Mammary epithelial cell (primary cell): ENCODE measurements at regions not wholly inside any gene's neighbourhood (a gene's known extent, or its start where the extent isn't known, plus 50 kb on each side); places are given as distances from the start of the nearest gene placed in this dataset.

Experiments used
- EZH2 ChIP-seq: IDR thresholded peaks from 2 replicates; pipeline ENCODE4 v1.6.1; 2012; ENCODE audit warnings: low read length, inconsistent platforms, borderline replicate concordance
- TF ChIP-seq, protein P1 (sequence below), 2 donors: IDR thresholded peaks in 1 of 2; conservative IDR thresholded peaks in 1 of 2; 2 replicates each; pipeline ENCODE4 v1.5.1; 2011 to 2012; ENCODE audit warnings: inconsistent platforms in 2 of 2, low read length in 2 of 2, mild to moderate bottlenecking in 2 of 2, control low read depth in 1 of 2, low read depth in 1 of 2; ENCODE audit not compliant: insufficient read depth in 1 of 2; ENCODE audit errors: extremely low read depth in 1 of 2

DNA sequence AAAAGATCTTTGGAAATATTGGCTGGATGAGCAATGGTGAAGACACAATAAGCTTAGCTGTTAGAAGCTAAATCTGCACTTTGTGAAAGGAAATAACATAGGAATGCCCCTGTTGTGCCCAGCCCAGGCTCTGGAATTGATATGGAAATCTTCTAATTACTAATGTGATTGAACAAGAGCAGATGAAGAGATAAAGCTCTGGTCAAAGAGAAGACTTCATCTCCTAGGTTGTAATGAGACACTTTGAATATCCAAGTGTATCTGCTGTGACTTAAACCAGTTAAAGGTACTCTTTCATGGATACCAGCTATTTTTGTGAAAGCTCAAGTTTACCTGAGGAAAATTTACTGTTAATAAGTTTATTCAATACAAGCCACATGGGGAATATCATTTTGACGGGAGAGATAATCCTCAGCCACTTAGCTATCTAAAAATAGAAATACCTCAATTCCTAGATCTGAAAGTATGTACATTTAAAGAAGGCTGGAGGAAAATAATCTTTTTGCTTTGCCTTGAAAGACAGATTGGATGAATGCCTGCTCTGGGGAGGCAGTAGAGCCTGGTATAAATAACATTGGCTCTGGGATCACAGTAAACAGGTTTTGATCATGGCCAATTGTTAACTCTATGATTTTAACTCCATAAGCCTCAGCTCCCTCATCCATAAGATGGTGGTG lies 494.0 kb upstream of the B3GALT2 start:
- TF ChIP-seq, protein P1, sequence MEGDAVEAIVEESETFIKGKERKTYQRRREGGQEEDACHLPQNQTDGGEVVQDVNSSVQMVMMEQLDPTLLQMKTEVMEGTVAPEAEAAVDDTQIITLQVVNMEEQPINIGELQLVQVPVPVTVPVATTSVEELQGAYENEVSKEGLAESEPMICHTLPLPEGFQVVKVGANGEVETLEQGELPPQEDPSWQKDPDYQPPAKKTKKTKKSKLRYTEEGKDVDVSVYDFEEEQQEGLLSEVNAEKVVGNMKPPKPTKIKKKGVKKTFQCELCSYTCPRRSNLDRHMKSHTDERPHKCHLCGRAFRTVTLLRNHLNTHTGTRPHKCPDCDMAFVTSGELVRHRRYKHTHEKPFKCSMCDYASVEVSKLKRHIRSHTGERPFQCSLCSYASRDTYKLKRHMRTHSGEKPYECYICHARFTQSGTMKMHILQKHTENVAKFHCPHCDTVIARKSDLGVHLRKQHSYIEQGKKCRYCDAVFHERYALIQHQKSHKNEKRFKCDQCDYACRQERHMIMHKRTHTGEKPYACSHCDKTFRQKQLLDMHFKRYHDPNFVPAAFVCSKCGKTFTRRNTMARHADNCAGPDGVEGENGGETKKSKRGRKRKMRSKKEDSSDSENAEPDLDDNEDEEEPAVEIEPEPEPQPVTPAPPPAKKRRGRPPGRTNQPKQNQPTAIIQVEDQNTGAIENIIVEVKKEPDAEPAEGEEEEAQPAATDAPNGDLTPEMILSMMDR (conservative IDR thresholded peaks at IDR 0.05 in 1 of 2, IDR thresholded peaks at IDR 0.05 in 1 of 2; ENCODE audit: extremely low read depth in 1 of 2, insufficient read depth in 1 of 2, low read depth in 1 of 2, low read length in 2 of 2): no peak
- no peak for TF ChIP-seq EZH2
